K562 (cell line): ENCODE measurements at regions not wholly inside any gene's neighbourhood (a gene's known extent, or its start where the extent isn't known, plus 50 kb on each side); places are given as distances from the start of the nearest gene placed in this dataset.

Experiments
- CBX1 ChIP-seq: sonication (generic); IDR thresholded peaks from 2 replicates; pipeline ENCODE4 v1.6.1; 2016; ENCODE audit warnings: antibody characterized with exemption, low read depth, mild to moderate bottlenecking
- CBX8 ChIP-seq: fragments of 200-600 bp; sonication (generic); IDR thresholded peaks from 2 replicates; pipeline ENCODE4 v1.6.1; 2012; ENCODE audit warnings: borderline replicate concordance, mixed run types, low read depth, mild to moderate bottlenecking, moderate library complexity, mixed read lengths, low read length, control low read depth, inconsistent platforms; ENCODE audit not compliant: poor library complexity, severe bottlenecking; ENCODE audit errors: extremely low read depth
- ETV1 ChIP-seq: fragments of 450-650 bp; conservative IDR thresholded peaks from 2 replicates; pipeline ENCODE4 v1.6.1; 2016; ENCODE audit warnings: missing genetic modification characterization, control low read depth, low read depth, missing compliant biosample characterization
- POLR2AphosphoS5 ChIP-seq: IDR thresholded peaks from 2 replicates; pipeline ENCODE4 v1.6.1; 2011; ENCODE audit warnings: mild to moderate bottlenecking, low read depth, low read length, moderate library complexity; ENCODE audit not compliant: control insufficient read depth, insufficient read depth
- TF ChIP-seq, protein P1 (sequence below): fragments of 450-650 bp; formaldehyde crosslinking; IDR thresholded peaks from 2 replicates; pipeline ENCODE4 v1.4.0; 2022; ENCODE audit warnings: missing genetic modification characterization
- TF ChIP-seq, protein P2 (sequence below): fragments of 450-650 bp; IDR thresholded peaks from 2 replicates; pipeline ENCODE4 v1.6.1; 2018; ENCODE audit not compliant: partially characterized antibody
- TF ChIP-seq, protein P3 (sequence below), 3 experiments: IDR thresholded peaks in 2 of 3; conservative IDR thresholded peaks in 1 of 3; 2 replicates each; pipeline ENCODE4 v1.5.1; 2011 to 2012; ENCODE audit warnings: low read length in 3 of 3, mild to moderate bottlenecking in 3 of 3, control low read depth in 2 of 3, improper control_type of control experiment in 1 of 3, inconsistent platforms in 1 of 3, low read depth in 1 of 3, mixed read lengths in 1 of 3, moderate library complexity in 1 of 3; ENCODE audit not compliant: insufficient read depth in 2 of 3

DNA sequence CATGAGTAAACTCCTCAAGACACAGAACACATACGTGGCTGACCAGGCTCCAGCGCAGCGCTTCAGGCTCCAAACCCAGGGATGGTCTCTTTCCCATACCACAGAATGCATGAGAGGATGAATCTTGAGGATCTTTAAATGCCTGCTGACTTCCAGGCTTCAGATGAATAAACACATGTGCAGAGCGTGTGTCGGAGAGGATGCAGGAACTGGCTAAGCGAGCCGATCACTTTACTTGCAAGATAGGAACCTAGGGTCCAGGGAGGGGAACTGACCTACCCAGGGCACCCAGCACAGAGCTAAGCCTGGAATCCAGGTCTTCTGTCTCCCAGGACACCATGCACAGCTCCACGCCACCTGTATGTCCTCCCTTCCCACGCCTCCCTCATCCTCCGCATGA lies 209.8 kb downstream of the BCL11B start:
- TF ChIP-seq POLR2AphosphoS5 (no peak), CBX8 (no peak), ETV1 (tag) (no peak), CBX1 (no peak)
- TF ChIP-seq, protein P1, sequence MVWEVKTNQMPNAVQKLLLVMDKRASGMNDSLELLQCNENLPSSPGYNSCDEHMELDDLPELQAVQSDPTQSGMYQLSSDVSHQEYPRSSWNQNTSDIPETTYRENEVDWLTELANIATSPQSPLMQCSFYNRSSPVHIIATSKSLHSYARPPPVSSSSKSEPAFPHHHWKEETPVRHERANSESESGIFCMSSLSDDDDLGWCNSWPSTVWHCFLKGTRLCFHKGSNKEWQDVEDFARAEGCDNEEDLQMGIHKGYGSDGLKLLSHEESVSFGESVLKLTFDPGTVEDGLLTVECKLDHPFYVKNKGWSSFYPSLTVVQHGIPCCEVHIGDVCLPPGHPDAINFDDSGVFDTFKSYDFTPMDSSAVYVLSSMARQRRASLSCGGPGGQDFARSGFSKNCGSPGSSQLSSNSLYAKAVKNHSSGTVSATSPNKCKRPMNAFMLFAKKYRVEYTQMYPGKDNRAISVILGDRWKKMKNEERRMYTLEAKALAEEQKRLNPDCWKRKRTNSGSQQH (CRISPR knock-in tag) = no peak
- TF ChIP-seq, protein P2, sequence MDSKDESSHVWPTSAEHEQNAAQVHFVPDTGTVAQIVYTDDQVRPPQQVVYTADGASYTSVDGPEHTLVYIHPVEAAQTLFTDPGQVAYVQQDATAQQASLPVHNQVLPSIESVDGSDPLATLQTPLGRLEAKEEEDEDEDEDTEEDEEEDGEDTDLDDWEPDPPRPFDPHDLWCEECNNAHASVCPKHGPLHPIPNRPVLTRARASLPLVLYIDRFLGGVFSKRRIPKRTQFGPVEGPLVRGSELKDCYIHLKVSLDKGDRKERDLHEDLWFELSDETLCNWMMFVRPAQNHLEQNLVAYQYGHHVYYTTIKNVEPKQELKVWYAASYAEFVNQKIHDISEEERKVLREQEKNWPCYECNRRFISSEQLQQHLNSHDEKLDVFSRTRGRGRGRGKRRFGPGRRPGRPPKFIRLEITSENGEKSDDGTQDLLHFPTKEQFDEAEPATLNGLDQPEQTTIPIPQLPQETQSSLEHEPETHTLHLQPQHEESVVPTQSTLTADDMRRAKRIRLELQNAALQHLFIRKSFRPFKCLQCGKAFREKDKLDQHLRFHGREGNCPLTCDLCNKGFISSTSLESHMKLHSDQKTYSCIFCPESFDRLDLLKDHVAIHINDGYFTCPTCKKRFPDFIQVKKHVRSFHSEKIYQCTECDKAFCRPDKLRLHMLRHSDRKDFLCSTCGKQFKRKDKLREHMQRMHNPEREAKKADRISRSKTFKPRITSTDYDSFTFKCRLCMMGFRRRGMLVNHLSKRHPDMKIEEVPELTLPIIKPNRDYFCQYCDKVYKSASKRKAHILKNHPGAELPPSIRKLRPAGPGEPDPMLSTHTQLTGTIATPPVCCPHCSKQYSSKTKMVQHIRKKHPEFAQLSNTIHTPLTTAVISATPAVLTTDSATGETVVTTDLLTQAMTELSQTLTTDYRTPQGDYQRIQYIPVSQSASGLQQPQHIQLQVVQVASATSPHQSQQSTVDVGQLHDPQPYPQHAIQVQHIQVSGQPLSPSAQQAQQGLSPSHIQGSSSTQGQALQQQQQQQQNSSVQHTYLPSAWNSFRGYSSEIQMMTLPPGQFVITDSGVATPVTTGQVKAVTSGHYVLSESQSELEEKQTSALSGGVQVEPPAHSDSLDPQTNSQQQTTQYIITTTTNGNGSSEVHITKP = no peak
- TF ChIP-seq, protein P3, sequence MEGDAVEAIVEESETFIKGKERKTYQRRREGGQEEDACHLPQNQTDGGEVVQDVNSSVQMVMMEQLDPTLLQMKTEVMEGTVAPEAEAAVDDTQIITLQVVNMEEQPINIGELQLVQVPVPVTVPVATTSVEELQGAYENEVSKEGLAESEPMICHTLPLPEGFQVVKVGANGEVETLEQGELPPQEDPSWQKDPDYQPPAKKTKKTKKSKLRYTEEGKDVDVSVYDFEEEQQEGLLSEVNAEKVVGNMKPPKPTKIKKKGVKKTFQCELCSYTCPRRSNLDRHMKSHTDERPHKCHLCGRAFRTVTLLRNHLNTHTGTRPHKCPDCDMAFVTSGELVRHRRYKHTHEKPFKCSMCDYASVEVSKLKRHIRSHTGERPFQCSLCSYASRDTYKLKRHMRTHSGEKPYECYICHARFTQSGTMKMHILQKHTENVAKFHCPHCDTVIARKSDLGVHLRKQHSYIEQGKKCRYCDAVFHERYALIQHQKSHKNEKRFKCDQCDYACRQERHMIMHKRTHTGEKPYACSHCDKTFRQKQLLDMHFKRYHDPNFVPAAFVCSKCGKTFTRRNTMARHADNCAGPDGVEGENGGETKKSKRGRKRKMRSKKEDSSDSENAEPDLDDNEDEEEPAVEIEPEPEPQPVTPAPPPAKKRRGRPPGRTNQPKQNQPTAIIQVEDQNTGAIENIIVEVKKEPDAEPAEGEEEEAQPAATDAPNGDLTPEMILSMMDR (IDR thresholded peaks at IDR 0.05 in 2 of 3, conservative IDR thresholded peaks at IDR 0.05 in 1 of 3; ENCODE audit: insufficient read depth in 2 of 3, low read depth in 1 of 3, low read length in 3 of 3) = no peak
